IPS-20b (cell line): ENCODE measurements at regions not wholly inside any gene's neighbourhood (a gene's known extent, or its start where the extent isn't known, plus 50 kb on each side); places are given as distances from the start of the nearest gene placed in this dataset.

Experiments
- H3K27ac ChIP-seq: one replicate; pipeline ENCODE4 v1.5.1; 2013; ENCODE audit warnings: low read length
- H3K27me3 ChIP-seq: 2 replicates; pipeline ENCODE4 v1.6.1; 2013; ENCODE audit warnings: mild to moderate bottlenecking, low read length, inconsistent platforms; ENCODE audit not compliant: insufficient read depth
- H3K36me3 ChIP-seq: 2 replicates; pipeline ENCODE4 v1.6.1; 2013; ENCODE audit warnings: low read depth, mild to moderate bottlenecking, inconsistent platforms, low read length, moderate library complexity; ENCODE audit not compliant: insufficient read depth
- H3K4me1 ChIP-seq: 2 replicates; pipeline ENCODE4 v1.6.1; 2013; ENCODE audit warnings: mild to moderate bottlenecking, control low read depth, inconsistent platforms, low read length, moderate library complexity; ENCODE audit not compliant: insufficient read depth
- H3K4me3 ChIP-seq: 2 replicates; pipeline ENCODE4 v1.5.1; 2013; ENCODE audit warnings: mild to moderate bottlenecking, low read length, inconsistent platforms
- H3K9ac ChIP-seq: 2 replicates; pipeline ENCODE4 v1.6.1; 2013; ENCODE audit warnings: low read depth, mild to moderate bottlenecking, inconsistent platforms, low read length, moderate library complexity
- H3K9me3 ChIP-seq: 2 replicates; pipeline ENCODE4 v1.6.1; 2013; ENCODE audit warnings: mild to moderate bottlenecking, low read depth, low read length, inconsistent platforms; ENCODE audit not compliant: insufficient read depth

GRCh38 chr9:126230692-126231091, 95.9 kb upstream of the MVB12B start:
- no peaks in the 10 kb centered on the region for H3K9me3 ChIP-seq
- H3K27ac ChIP-seq = no peak overlapping the region
- peaks cover 8% of the 10 kb centered on the region for H3K27me3 ChIP-seq
- no peaks in the 10 kb centered on the region for H3K36me3 ChIP-seq
- no peak overlapping the region for H3K4me3 ChIP-seq
- no peaks in the 10 kb centered on the region for H3K4me1 ChIP-seq
- H3K9ac ChIP-seq = no peak overlapping the region

GRCh38 chr9:126232461-126232860, 94.2 kb upstream of the MVB12B start:
- no peak overlapping the region for H3K9ac ChIP-seq
- no peak overlapping the region for H3K4me3 ChIP-seq
- H3K36me3 ChIP-seq = no peaks in the 10 kb centered on the region
- peaks cover 8% of the 10 kb centered on the region for H3K27me3 ChIP-seq
- no peaks in the 10 kb centered on the region for H3K4me1 ChIP-seq
- H3K27ac ChIP-seq = no peak overlapping the region
- H3K9me3 ChIP-seq = no peaks in the 10 kb centered on the region

DNA sequence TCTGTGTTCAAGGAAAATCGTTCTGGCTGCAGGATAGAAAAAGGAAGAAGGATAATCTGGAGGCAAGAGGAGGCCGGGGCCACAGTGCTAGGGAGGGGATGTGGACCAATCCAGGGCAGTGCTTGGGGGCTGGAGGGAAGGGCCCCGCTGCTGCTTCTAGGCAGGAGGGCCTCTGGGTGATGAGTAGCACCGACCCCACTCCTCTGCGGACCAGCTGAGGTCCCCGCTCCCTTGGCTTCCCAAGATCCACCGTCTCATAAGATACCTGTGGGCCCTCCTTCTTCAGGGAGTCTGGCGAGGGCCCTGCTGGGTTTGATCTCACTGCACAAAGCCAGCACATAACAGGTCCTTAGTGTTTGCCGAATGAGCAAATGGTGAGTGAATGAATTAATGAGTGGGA, 93.5 kb upstream of the MVB12B start:
- H3K9ac ChIP-seq = no peak overlapping the region
- H3K27me3 ChIP-seq = peaks cover 6% of the 10 kb centered on the region
- no peaks in the 10 kb centered on the region for H3K36me3 ChIP-seq
- H3K27ac ChIP-seq = no peak overlapping the region
- no peaks in the 10 kb centered on the region for H3K9me3 ChIP-seq
- no peaks in the 10 kb centered on the region for H3K4me1 ChIP-seq
- H3K4me3 ChIP-seq = no peak overlapping the region

- H3K27ac ChIP-seq = no peak overlapping the region
- H3K4me3 ChIP-seq = no peak overlapping the region
- no peaks in the 10 kb centered on the region for H3K9me3 ChIP-seq
- no peaks in the 10 kb centered on the region for H3K27me3 ChIP-seq
- no peak overlapping the region for H3K9ac ChIP-seq
- H3K4me1 ChIP-seq = no peaks in the 10 kb centered on the region
- no peaks in the 10 kb centered on the region for H3K36me3 ChIP-seq
Observed at GRCh38 chr9:126233913-126234525, 92.6 kb upstream of the MVB12B start.

DNA sequence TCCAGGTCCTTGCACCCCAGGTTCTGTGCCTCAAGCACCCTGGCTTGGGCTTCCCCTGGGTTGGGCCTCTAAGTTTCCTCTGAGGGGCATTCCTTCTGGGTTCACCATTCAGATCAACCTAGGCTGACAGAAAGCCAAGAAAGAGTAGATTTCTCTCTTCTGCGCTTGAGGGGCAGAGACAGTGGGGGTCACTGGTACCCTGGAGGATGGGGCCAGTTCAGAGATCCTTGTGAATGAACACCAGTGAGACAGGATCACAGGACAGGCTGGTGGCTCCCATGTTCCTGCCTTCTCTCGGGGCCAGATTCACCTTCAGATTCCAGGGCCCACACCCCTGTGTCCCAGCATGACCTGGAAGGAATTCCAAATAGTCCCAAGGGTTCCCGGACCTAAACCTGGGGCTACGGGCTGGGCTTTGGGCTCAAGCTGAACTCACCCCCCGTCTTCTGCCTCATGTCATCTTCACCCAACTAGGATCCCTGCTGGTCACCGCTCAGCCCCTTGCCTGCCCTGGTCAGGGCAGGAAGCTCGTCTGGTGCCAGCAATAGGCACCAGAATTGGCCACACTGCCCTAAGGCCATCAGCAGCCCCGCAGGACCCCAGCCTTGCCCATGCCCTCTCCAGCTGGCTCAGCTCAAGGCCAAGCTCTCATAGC, 91.8 kb upstream of the MVB12B start:
- H3K9ac ChIP-seq = no peak overlapping the region
- no peaks in the 10 kb centered on the region for H3K36me3 ChIP-seq
- no peaks in the 10 kb centered on the region for H3K4me1 ChIP-seq
- no peak overlapping the region for H3K27ac ChIP-seq
- H3K27me3 ChIP-seq = no peaks in the 10 kb centered on the region
- H3K4me3 ChIP-seq = no peak overlapping the region
- no peaks in the 10 kb centered on the region for H3K9me3 ChIP-seq

- H3K27ac ChIP-seq = no peak overlapping the region
- H3K4me3 ChIP-seq = no peak overlapping the region
- no peaks in the 10 kb centered on the region for H3K27me3 ChIP-seq
- H3K4me1 ChIP-seq = no peaks in the 10 kb centered on the region
- H3K9me3 ChIP-seq = no peaks in the 10 kb centered on the region
- H3K36me3 ChIP-seq = no peaks in the 10 kb centered on the region
- H3K9ac ChIP-seq = no peak overlapping the region
Observed at GRCh38 chr9:126235336-126236243, 91.0 kb upstream of the MVB12B start.

GRCh38 chr9:126236273-126236672, 90.4 kb upstream of the MVB12B start:
- H3K9ac ChIP-seq = no peak overlapping the region
- H3K4me3 ChIP-seq = no peak overlapping the region
- no peak overlapping the region for H3K27ac ChIP-seq
- H3K4me1 ChIP-seq = no peaks in the 10 kb centered on the region
- no peaks in the 10 kb centered on the region for H3K36me3 ChIP-seq
- no peaks in the 10 kb centered on the region for H3K9me3 ChIP-seq
- no peaks in the 10 kb centered on the region for H3K27me3 ChIP-seq

DNA sequence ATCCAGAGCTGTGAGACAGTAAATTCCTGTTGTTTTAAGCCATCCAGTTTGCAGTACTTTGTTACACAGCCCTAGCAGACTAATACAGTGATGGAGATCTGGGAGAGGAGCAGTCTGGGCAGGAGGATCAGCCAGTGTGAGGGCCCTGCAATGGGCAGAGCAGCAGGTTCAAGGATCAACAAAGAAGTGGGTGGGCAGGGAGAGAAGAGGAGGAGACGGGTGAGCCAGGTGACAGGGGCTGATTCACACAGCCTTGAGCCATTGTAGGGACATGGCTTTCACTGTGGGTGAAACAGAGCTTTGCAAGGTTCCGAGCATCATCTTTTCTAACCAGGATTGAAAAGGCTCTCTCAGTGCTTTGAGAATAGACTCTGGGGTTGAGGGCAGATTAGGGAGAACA, 88.2 kb upstream of the MVB12B start:
- Histone ChIP-seq H3K9ac (no peak overlapping the region), H3K4me3 (no peak overlapping the region), H3K27me3 (no peaks in the 10 kb centered on the region), H3K4me1 (no peaks in the 10 kb centered on the region), H3K27ac (no peak overlapping the region), H3K9me3 (no peaks in the 10 kb centered on the region), H3K36me3 (no peaks in the 10 kb centered on the region)

DNA sequence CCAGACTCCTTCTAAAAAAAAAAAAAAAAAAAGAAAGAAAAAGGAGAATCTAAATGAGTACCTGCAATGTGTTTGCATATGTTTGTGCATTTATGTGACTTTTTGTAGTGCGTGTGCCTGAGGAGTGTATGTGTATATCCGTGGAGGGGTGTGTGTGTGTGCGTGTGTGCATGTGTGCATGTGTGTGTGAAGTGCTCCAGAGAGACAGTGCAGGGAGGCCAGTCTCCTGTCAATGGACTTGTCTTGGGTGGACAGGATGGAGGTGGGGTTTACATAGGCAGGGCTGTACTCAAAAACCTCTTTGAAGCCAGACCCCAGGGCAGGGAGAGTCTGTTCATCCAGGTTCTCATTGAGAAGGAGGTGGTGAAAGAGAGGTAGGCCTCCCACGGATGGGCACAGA, 87.1 kb upstream of the MVB12B start:
- Histone ChIP-seq H3K4me3 (no peak overlapping the region), H3K27me3 (no peaks in the 10 kb centered on the region), H3K36me3 (no peaks in the 10 kb centered on the region), H3K4me1 (no peaks in the 10 kb centered on the region), H3K9me3 (no peaks in the 10 kb centered on the region), H3K27ac (no peak overlapping the region), H3K9ac (no peak overlapping the region)

DNA sequence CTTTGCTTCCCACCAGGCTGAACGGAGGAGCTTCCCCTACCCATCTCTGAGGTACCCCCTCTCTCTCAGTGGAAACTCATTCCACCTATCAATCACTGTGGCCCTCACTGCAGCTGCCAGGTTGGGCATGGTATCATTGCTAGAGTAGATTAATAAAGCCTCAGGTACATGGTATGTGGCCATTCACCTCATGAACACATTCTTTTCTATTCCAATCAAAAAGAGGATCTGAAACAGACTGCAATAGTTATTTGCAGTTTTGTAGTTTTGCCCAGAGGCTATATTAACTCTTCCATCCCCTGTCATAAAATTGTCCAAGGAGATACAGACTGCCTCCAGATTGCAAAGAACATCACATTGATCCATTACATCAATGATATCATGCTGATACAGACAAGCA, 85.8 kb upstream of the MVB12B start:
- no peaks in the 10 kb centered on the region for H3K4me1 ChIP-seq
- no peak overlapping the region for H3K4me3 ChIP-seq
- H3K9ac ChIP-seq = no peak overlapping the region
- no peak overlapping the region for H3K27ac ChIP-seq
- no peaks in the 10 kb centered on the region for H3K9me3 ChIP-seq
- H3K27me3 ChIP-seq = no peaks in the 10 kb centered on the region
- no peaks in the 10 kb centered on the region for H3K36me3 ChIP-seq

DNA sequence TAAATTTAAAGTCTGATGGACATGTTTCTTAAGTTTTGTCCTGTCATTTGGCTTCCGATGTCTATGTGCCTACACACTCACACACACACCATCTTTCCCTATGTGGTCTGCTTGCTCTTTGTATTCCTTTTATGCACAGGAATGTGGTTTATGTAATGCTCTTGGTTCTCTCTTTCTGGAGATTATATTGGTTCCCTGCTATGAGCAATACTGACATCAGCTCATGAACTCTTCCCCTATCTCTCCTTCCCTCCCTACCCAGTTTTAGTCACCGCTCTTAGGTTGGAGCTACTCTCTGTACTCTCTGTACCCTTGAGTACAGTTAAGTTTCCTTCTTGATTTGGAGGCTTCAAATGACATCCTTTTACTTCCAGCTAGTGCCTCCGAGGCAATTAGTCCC, 77.9 kb upstream of the MVB12B start:
- 0 out of 2 replicates have a peak, but pooled peaks cover 5% of the 10 kb centered on the region for H3K9me3 ChIP-seq
- no peaks in the 10 kb centered on the region for H3K4me1 ChIP-seq
- H3K27ac ChIP-seq = no peak overlapping the region
- H3K27me3 ChIP-seq = no peaks in the 10 kb centered on the region
- H3K4me3 ChIP-seq = no peak overlapping the region
- no peak overlapping the region for H3K9ac ChIP-seq
- H3K36me3 ChIP-seq = no peaks in the 10 kb centered on the region
